ENCODE measurements at regions not wholly inside any gene's neighbourhood (a gene's known extent, or its start where the extent isn't known, plus 50 kb on each side); places are given as distances from the start of the nearest gene placed in this dataset.

DNA sequence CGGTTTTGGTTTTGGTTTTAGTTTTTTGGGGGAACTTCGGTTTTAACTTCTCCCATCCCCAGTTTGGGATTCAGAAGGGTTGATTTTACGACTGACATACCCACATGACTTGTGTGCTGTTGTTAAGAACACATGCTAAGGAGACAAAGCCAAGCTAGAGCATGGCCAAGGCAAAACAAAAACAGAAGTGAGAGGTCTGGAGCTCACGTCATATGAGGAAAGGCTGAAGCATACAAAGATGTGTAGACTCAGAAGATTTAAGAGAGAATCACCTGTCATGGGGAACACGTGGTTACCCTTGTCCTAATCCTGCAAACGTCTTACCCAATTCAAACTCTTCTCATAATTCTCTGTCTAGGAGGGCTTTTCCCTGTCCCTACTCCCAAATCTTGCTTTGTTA lies 465.0 kb downstream of the FAM181B start:
- no peaks in the 10 kb centered on the region for H3K36me3 ChIP-seq (ENCODE audit: control insufficient read depth in 1 of 2, insufficient read depth in 2 of 2, low read length in 2 of 2)
- H3K4me3 ChIP-seq (ENCODE audit: low read depth in 1 of 2, low read length in 2 of 2), result no peak overlapping the region
- no peaks in the 10 kb centered on the region for H3K27me3 ChIP-seq (ENCODE audit: low read depth, low read length)
- no peaks in the 10 kb centered on the region for H3K9me3 ChIP-seq (ENCODE audit: control insufficient read depth in 1 of 2, low read length in 2 of 2)
- H3K27ac ChIP-seq (ENCODE audit: low read length), result no peak overlapping the region
- H3K4me1 ChIP-seq (ENCODE audit: control insufficient read depth in 1 of 2, insufficient read depth in 2 of 2, low read length in 2 of 2), result no peaks in the 10 kb centered on the region

DNA sequence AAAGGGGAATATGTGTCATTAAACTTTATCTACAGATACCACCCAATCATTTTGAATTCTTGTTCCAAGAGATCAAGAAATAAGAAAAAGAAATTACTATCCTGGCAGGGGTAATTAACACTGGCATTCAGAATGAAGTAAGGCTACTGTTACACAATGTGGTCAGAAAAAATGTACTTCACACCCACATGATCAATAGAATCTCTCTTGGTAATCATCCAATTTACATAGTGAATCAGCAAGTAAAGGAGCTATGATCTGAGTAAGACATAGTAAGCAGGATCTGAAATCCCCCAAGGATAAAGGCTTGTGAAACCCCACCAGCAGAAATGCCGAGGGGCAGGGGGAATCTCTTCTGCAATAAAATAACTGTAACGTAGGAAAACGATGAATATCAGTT lies 466.5 kb downstream of the FAM181B start:
- Histone ChIP-seq H3K4me3 (ENCODE audit: low read depth in 1 of 2, low read length in 2 of 2) (no peak overlapping the region), H3K27me3 (ENCODE audit: low read depth, low read length) (no peaks in the 10 kb centered on the region), H3K4me1 (ENCODE audit: control insufficient read depth in 1 of 2, insufficient read depth in 2 of 2, low read length in 2 of 2) (no peaks in the 10 kb centered on the region), H3K27ac (ENCODE audit: low read length) (no peak overlapping the region), H3K36me3 (ENCODE audit: control insufficient read depth in 1 of 2, insufficient read depth in 2 of 2, low read length in 2 of 2) (no peaks in the 10 kb centered on the region), H3K9me3 (ENCODE audit: control insufficient read depth in 1 of 2, low read length in 2 of 2) (no peaks in the 10 kb centered on the region)

DNA sequence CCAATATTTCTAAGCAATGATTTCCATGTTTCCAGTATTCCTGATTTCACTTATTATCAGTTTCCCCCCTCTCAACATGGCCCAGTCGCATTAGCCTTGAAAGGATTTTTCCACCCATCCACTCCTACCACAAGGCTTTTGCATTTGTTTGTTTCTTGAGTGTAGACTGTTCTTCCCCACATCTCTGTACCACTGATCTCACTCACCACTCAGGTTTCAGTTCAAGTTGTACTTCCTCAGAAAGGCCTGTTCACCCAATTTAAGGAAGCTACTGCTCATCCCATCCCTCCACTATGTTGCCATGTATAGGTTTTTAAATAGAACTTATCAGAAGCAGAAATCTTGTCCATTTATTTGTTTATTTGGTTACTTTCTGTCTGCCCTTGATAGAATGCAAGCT lies 472.3 kb downstream of the FAM181B start:
- Histone ChIP-seq H3K4me3 (ENCODE audit: low read depth in 1 of 2, low read length in 2 of 2) (no peak overlapping the region), H3K4me1 (ENCODE audit: control insufficient read depth in 1 of 2, insufficient read depth in 2 of 2, low read length in 2 of 2) (no peaks in the 10 kb centered on the region), H3K27me3 (ENCODE audit: low read depth, low read length) (no peaks in the 10 kb centered on the region), H3K9me3 (ENCODE audit: control insufficient read depth in 1 of 2, low read length in 2 of 2) (no peaks in the 10 kb centered on the region), H3K27ac (ENCODE audit: low read length) (no peak overlapping the region), H3K36me3 (ENCODE audit: control insufficient read depth in 1 of 2, insufficient read depth in 2 of 2, low read length in 2 of 2) (no peaks in the 10 kb centered on the region)

DNA sequence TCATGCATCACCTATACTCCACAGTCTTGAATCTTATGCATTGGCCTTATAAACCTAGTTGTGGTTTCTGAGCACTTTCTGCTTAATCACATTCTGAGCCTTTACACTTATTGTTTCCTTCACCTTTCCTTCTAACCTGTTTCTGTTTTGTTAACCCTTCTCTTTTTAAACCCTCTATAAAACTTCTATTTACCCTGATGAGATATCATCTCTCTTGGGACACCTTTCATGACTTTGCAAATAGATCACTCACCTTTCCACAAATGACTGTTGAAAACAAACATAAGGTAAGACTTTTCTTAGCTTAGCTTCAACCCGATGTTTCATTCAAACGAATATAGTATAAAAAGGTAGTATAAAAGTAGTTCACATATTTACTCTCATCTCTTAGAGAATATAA lies 483.6 kb downstream of the FAM181B start:
- H3K27ac ChIP-seq (ENCODE audit: low read length), result no peak overlapping the region
- no peaks in the 10 kb centered on the region for H3K4me1 ChIP-seq (ENCODE audit: control insufficient read depth in 1 of 2, insufficient read depth in 2 of 2, low read length in 2 of 2)
- H3K9me3 ChIP-seq (ENCODE audit: control insufficient read depth in 1 of 2, low read length in 2 of 2), result no peaks in the 10 kb centered on the region
- no peaks in the 10 kb centered on the region for H3K36me3 ChIP-seq (ENCODE audit: control insufficient read depth in 1 of 2, insufficient read depth in 2 of 2, low read length in 2 of 2)
- H3K4me3 ChIP-seq (ENCODE audit: low read depth in 1 of 2, low read length in 2 of 2), result no peak overlapping the region
- no peaks in the 10 kb centered on the region for H3K27me3 ChIP-seq (ENCODE audit: low read depth, low read length)

DNA sequence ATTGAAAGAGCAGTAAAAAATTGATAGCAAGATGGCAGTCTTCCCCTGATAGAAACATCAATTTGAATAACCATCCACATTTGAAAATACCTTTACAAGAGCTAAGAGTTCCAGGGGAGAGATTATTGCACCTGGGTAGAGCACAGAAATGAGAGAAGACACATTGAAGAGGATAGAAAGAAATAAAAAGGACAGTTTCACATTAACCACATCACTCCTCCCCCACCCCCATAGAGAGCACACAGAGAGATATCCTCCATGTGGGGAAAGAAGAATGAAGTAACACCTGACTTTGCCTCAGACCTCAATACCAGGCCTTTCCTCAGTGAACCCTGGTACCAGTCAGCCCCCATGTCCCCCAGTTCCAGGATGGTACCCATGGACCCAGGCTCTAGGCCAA lies 486.7 kb downstream of the FAM181B start:
- Histone ChIP-seq H3K36me3 (ENCODE audit: control insufficient read depth in 1 of 2, insufficient read depth in 2 of 2, low read length in 2 of 2) (no peaks in the 10 kb centered on the region), H3K9me3 (ENCODE audit: control insufficient read depth in 1 of 2, low read length in 2 of 2) (no peaks in the 10 kb centered on the region), H3K4me1 (ENCODE audit: control insufficient read depth in 1 of 2, insufficient read depth in 2 of 2, low read length in 2 of 2) (no peaks in the 10 kb centered on the region)

DNA sequence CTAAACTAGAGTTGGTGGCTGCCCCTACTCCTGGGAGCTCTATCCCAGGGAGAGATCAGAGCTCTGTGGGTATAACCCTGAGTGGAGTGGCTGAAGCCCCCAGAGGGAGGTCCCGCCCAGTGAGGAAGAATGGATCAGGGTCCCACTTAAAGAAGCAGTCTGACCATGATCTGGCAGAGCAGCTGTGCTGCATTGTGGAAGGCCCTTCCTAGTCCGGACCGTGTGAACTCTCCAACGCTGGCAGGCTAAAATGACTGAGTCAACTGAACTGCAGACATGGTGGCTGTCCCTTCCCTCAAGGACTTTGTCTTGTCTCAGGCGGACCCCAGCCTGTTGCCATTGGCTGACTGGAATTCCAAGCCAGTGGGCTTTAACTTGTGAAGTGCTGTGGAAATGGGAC lies 494.2 kb downstream of the FAM181B start:
- Histone ChIP-seq H3K4me3 (ENCODE audit: low read depth in 1 of 2, low read length in 2 of 2) (no peak overlapping the region), H3K27ac (ENCODE audit: low read length) (no peak overlapping the region), H3K36me3 (ENCODE audit: control insufficient read depth in 1 of 2, insufficient read depth in 2 of 2, low read length in 2 of 2) (no peaks in the 10 kb centered on the region), H3K4me1 (ENCODE audit: control insufficient read depth in 1 of 2, insufficient read depth in 2 of 2, low read length in 2 of 2) (no peaks in the 10 kb centered on the region), H3K9me3 (ENCODE audit: control insufficient read depth in 1 of 2, low read length in 2 of 2) (peaks cover 0 to 4% of the 10 kb centered on the region in 2 donors), H3K27me3 (ENCODE audit: low read depth, low read length) (no peaks in the 10 kb centered on the region)

More for the DNA sequence above, 486.7 kb downstream of the FAM181B start:
- Histone ChIP-seq H3K4me3 (ENCODE audit: low read depth in 1 of 2, low read length in 2 of 2) (no peak overlapping the region), H3K27me3 (ENCODE audit: low read depth, low read length) (no peaks in the 10 kb centered on the region), H3K27ac (ENCODE audit: low read length) (no peak overlapping the region)

DNA sequence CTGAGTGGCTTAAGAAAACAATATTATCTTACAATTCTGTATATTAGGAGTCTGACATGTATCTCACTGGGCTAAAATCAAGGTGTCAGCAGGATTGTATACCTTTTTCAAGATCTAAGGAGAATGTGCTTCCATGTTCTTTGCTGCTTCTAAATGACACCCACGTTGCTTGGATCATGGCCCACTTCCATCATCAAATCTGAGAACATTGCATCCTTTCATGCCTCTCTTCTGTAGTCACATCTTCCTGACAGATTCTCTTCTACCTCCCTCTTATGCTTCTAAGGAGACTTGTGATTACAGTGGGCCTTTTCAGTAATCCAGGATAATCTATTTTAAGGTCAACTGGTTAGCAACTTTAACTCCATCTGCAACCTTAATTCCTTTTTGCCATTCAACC lies 499.4 kb downstream of the FAM181B start:
- Histone ChIP-seq H3K36me3 (ENCODE audit: control insufficient read depth in 1 of 2, insufficient read depth in 2 of 2, low read length in 2 of 2) (no peaks in the 10 kb centered on the region), H3K27me3 (ENCODE audit: low read depth, low read length) (no peaks in the 10 kb centered on the region), H3K4me1 (ENCODE audit: control insufficient read depth in 1 of 2, insufficient read depth in 2 of 2, low read length in 2 of 2) (no peaks in the 10 kb centered on the region), H3K9me3 (ENCODE audit: control insufficient read depth in 1 of 2, low read length in 2 of 2) (peaks cover 0 to 4% of the 10 kb centered on the region in 2 donors), H3K27ac (ENCODE audit: low read length) (no peak overlapping the region), H3K4me3 (ENCODE audit: low read depth in 1 of 2, low read length in 2 of 2) (no peak overlapping the region)

DNA sequence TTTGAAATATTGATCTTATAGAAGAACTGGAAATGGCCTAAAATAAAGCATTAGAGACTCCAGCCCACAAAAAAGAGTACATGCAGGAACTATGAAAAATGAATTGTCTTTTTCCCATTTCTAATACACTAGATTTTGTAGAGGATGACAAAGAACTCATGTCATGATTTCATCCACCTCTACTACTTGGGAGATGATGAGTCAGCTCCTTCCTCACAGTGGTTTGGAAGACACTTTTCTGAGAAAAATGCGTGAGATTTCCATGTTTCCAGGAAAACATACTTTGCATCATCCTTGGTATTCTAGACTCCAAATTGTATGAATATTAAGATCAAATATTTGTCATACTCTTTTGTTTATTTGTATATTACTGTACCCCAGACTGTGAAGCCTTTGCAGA lies 500.5 kb downstream of the FAM181B start:
- peaks cover 0 to 3% of the 10 kb centered on the region in 2 donors for H3K9me3 ChIP-seq (ENCODE audit: control insufficient read depth in 1 of 2, low read length in 2 of 2)
- no peak overlapping the region for H3K4me3 ChIP-seq (ENCODE audit: low read depth in 1 of 2, low read length in 2 of 2)
- H3K4me1 ChIP-seq (ENCODE audit: control insufficient read depth in 1 of 2, insufficient read depth in 2 of 2, low read length in 2 of 2), result no peaks in the 10 kb centered on the region
- H3K27me3 ChIP-seq (ENCODE audit: low read depth, low read length), result no peaks in the 10 kb centered on the region
- no peaks in the 10 kb centered on the region for H3K36me3 ChIP-seq (ENCODE audit: control insufficient read depth in 1 of 2, insufficient read depth in 2 of 2, low read length in 2 of 2)
- no peak overlapping the region for H3K27ac ChIP-seq (ENCODE audit: low read length)

DNA sequence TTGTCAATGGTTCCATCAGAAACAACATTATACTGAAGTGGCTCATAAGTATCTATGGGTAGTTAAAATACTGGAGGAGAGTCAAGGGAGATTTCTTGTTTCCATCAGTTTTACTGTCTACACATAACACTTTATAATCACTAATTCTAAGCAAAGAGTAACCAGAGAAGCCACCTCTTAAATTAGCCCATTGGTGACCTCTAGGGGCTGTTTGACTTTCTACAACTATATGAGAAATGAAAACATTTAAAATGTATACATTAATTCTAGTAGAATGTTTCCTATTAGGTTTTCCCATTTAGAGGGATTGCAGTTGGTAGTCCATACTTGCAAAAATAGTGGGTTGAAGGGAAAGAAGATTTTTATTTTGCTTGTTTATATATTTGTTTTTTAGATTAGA lies 504.3 kb downstream of the FAM181B start:
- H3K27ac ChIP-seq (ENCODE audit: low read length), result no peak overlapping the region
- H3K27me3 ChIP-seq (ENCODE audit: low read depth, low read length), result no peaks in the 10 kb centered on the region
- no peak overlapping the region for H3K4me3 ChIP-seq (ENCODE audit: low read depth in 1 of 2, low read length in 2 of 2)
- H3K36me3 ChIP-seq (ENCODE audit: control insufficient read depth in 1 of 2, insufficient read depth in 2 of 2, low read length in 2 of 2), result no peaks in the 10 kb centered on the region
- H3K4me1 ChIP-seq (ENCODE audit: control insufficient read depth in 1 of 2, insufficient read depth in 2 of 2, low read length in 2 of 2), result no peaks in the 10 kb centered on the region
- peaks cover 0 to 2% of the 10 kb centered on the region in 2 donors for H3K9me3 ChIP-seq (ENCODE audit: control insufficient read depth in 1 of 2, low read length in 2 of 2)

DNA sequence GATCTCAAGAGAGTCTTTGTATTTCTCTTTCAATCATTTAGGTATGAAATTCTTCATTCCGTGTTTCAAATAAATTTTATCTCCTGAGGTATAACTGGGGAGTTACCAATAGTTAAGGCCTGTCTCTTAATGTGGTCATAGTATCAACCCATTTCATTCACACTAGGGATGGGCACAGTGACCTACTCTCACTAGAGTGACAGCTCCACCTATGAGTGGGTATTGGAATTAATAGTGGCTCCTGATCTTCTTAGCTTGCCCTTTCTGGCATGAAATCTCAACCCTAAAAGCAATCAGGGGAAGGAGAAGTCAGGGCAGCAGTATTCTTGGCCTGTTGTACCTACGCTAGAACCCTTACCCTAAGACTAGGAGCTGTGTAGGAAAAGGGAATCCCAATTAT lies 507.7 kb downstream of the FAM181B start:
- Histone ChIP-seq H3K27ac (ENCODE audit: low read length) (no peak overlapping the region), H3K4me3 (ENCODE audit: low read depth in 1 of 2, low read length in 2 of 2) (no peak overlapping the region), H3K36me3 (ENCODE audit: control insufficient read depth in 1 of 2, insufficient read depth in 2 of 2, low read length in 2 of 2) (no peaks in the 10 kb centered on the region), H3K4me1 (ENCODE audit: control insufficient read depth in 1 of 2, insufficient read depth in 2 of 2, low read length in 2 of 2) (no peaks in the 10 kb centered on the region), H3K27me3 (ENCODE audit: low read depth, low read length) (no peaks in the 10 kb centered on the region), H3K9me3 (ENCODE audit: control insufficient read depth in 1 of 2, low read length in 2 of 2) (peaks cover 0 to 6% of the 10 kb centered on the region in 2 donors)

DNA sequence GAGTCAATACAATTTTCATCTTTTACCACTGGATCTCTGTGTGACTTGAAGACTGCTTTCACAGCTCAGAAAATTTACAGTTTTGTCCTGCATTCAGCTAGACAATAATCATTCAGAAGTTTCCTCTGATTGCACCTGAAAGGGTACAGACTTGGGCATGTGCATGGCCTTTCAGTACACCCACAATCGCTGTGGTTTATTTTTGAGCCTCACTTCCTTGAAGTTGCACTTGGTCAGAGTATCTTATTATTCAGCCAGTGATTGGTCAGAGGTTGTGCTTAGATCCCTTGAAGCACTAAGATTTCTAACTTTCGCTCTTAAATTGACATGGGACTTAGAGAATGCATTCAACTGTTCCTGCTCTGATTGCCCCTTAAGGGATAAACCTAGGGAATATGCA lies 508.2 kb downstream of the FAM181B start:
- Histone ChIP-seq H3K4me3 (ENCODE audit: low read depth in 1 of 2, low read length in 2 of 2) (no peak overlapping the region), H3K9me3 (ENCODE audit: control insufficient read depth in 1 of 2, low read length in 2 of 2) (peaks cover 0 to 6% of the 10 kb centered on the region in 2 donors), H3K4me1 (ENCODE audit: control insufficient read depth in 1 of 2, insufficient read depth in 2 of 2, low read length in 2 of 2) (no peaks in the 10 kb centered on the region), H3K27me3 (ENCODE audit: low read depth, low read length) (no peaks in the 10 kb centered on the region), H3K27ac (ENCODE audit: low read length) (no peak overlapping the region), H3K36me3 (ENCODE audit: control insufficient read depth in 1 of 2, insufficient read depth in 2 of 2, low read length in 2 of 2) (no peaks in the 10 kb centered on the region)

DNA sequence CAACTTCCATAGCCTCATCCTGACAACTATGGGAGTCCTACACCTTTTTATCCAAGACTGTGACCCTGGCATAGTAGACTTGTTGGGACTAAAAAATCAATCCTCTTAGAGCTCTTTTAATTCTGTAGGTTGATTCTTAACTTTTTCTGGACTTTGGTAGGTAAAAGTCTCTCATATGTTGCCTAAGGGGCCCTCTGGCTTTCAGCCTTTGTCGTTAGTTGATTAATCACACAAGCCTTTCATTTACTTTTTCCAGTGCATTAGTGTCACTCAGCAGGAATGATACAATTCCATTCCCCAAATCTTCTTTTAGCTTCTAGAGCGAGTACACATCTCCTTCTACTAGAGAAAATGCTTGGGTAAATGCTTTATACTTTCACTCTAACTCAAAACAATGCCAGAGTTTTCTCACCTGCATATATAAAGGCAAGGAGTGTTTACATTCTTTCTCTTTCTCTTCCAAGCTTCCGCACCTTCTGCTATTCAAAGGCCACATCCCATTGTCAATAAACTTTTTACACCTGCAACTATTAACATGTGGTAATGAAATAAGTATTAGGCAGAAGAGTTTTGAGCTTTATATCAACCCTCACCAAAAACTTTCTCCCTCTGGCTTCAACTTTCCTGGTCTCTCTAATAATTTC lies 516.6 kb downstream of the FAM181B start:
- Histone ChIP-seq H3K27me3 (ENCODE audit: low read depth, low read length) (no peaks in the 10 kb centered on the region), H3K4me1 (ENCODE audit: control insufficient read depth in 1 of 2, insufficient read depth in 2 of 2, low read length in 2 of 2) (no peaks in the 10 kb centered on the region), H3K4me3 (ENCODE audit: low read depth in 1 of 2, low read length in 2 of 2) (no peak overlapping the region), H3K9me3 (ENCODE audit: control insufficient read depth in 1 of 2, low read length in 2 of 2) (no peaks in the 10 kb centered on the region), H3K27ac (ENCODE audit: low read length) (no peak overlapping the region), H3K36me3 (ENCODE audit: control insufficient read depth in 1 of 2, insufficient read depth in 2 of 2, low read length in 2 of 2) (no peaks in the 10 kb centered on the region)

All from muscle layer of duodenum (tissue), 2 donors.